H54 (cell line): ENCODE measurements at regions not wholly inside any gene's neighbourhood (a gene's known extent, or its start where the extent isn't known, plus 50 kb on each side); places are given as distances from the start of the nearest gene placed in this dataset.

Source experiments
- DNase-seq: peaks from one replicate; pipeline ENCODE4 v3.0.0; 2011; ENCODE audit warnings: low spot score, mixed read lengths; ENCODE audit not compliant: insufficient read length
- FAIRE-seq: peaks from 3 replicates; lab custom pipeline; 2011; peaks lifted over from hg19 to GRCh38; lab: Jason Lieb, UNC
- POLR2A ChIP-seq: IDR thresholded peaks from 2 replicates; pipeline ENCODE4 v1.6.1; 2011; ENCODE audit warnings: low read depth, mild to moderate bottlenecking, low read length

GRCh38 chr18:75896865-75897264, 469.4 kb upstream of the SMIM21 start:
- DNase-seq, result no peak

GRCh38 chr18:75895135-75895534, 467.6 kb upstream of the SMIM21 start:
- no peak for TF ChIP-seq POLR2A
- DNase-seq (no peak), FAIRE-seq (no peak)

More at GRCh38 chr18:75896865-75897264, 469.4 kb upstream of the SMIM21 start:
- no peak for TF ChIP-seq POLR2A
- FAIRE-seq, result no peak

GRCh38 chr18:75884728-75885127, 457.2 kb upstream of the SMIM21 start:
- TF ChIP-seq POLR2A, result no peak
- FAIRE-seq, result no peak
- no peak for DNase-seq

GRCh38 chr18:75880925-75881504, 453.5 kb upstream of the SMIM21 start:
- DNase-seq, result no peak
- TF ChIP-seq POLR2A, result no peak
- no peak for FAIRE-seq

DNA sequence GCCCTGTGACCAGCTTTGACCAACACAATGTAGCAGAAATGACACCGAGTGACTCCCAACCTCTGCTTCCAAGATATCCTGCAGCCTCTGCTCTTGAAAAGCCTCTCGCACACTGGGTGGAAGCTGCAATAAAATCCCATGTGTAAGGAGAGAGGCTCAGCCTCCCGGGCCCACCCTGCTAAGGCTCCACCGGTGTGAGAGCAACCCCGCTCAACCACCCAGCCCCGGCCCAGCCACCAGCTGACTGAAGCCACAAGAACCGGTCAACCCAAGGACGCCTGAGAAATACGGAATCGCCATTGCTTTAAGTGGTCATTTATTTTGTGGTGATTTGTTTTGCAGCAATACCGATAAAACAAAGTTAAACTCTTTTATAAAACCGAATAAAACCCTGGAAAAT, 452.8 kb upstream of the SMIM21 start:
- DNase-seq (no peak), FAIRE-seq (no peak)
- TF ChIP-seq POLR2A, result no peak

GRCh38 chr18:75879196-75879595, 451.7 kb upstream of the SMIM21 start:
- no peak for TF ChIP-seq POLR2A
- DNase-seq (no peak), FAIRE-seq (no peak)

DNA sequence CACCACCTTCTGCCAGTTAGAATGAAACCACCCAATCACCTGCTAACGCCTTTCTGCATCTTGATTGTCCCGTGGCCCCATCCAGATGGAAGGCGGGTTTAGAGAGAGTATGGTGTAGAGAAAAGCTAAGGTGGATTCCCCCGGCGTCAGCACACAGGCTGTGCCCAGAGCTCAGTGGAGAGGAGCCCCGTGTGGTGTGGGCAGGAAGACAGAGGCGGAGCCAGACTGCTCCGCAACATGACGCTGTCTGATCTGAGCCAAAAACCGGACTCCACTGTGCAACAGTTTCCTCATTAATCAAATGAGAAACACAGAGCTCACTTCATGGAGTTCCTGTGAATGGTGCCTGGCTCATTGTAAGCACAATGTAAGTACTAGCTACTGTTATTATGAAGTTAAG, 448.1 kb upstream of the SMIM21 start:
- TF ChIP-seq POLR2A, result no peak
- DNase-seq, result no peak
- FAIRE-seq, result no peak

- DNase-seq (no peak), FAIRE-seq (no peak)
Measured at GRCh38 chr18:75874401-75875089, 447.0 kb upstream of the SMIM21 start.

GRCh38 chr18:75871596-75871995, 444.1 kb upstream of the SMIM21 start:
- no peak for TF ChIP-seq POLR2A
- FAIRE-seq (no peak), DNase-seq (no peak)

More at GRCh38 chr18:75874401-75875089, 447.0 kb upstream of the SMIM21 start:
- no peak for TF ChIP-seq POLR2A

DNA sequence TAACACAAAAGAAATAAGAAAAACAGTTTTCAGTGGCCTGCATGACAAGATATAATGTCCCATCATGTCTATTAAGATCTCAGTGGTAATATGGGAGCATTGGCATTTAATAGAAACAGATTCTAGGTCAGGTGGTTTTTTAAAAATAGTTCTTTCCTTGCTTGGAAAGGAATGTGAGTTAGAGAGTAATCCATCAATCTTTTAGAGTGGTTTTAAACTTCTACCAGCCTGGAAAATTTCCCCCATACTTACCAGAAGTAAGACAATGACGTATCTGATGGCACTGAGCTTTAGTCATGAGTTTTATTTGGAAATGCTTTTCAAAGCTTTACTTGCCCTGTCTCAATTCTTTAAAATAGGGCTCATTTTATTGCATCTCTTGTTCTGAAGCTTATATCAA, 441.7 kb upstream of the SMIM21 start:
- TF ChIP-seq POLR2A, result no peak
- DNase-seq (no peak), FAIRE-seq (no peak)

- DNase-seq (no peak), FAIRE-seq (no peak)
- TF ChIP-seq POLR2A, result no peak
Measured at GRCh38 chr18:75868031-75868430, 440.5 kb upstream of the SMIM21 start.

DNA sequence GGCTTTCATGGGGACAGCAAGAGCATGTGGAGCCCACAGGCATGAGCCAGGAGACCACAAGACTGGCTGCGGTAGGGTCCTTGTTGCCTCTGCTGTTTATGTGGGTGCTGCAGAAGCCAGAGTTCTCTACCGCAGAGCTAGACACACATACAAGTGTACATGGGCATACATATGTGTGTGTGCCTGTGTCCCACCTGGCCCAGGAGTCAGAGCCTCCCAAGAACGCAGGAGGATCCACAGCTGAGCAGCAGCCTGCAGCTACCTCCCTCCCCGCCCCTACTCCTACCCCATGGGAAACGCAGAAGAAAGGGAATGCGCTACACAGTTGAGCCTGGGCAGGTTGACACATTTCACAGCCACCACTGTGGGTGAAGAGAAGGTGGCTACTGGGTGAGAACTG, 438.1 kb upstream of the SMIM21 start:
- FAIRE-seq (no peak), DNase-seq (no peak)
- TF ChIP-seq POLR2A, result no peak

DNA sequence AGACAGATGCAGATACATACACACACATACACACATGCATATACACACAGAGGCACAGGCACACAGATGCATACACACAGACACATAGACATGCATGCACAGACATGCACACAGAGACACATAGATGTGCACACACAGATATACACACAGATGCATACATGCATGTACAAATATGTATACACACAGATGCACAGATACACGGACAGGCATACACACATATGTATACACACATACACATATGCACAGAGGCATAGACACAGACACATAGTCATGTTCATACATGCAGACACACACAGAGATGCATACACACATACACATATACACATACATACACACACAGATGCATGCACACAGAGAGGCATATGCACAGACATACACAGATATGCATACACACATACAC, 437.3 kb upstream of the SMIM21 start:
- DNase-seq, result no peak
- no peak for TF ChIP-seq POLR2A
- no peak for FAIRE-seq

GRCh38 chr18:75863696-75864095, 436.2 kb upstream of the SMIM21 start:
- FAIRE-seq, result no peak
- TF ChIP-seq POLR2A, result no peak
- no peak for DNase-seq

DNA sequence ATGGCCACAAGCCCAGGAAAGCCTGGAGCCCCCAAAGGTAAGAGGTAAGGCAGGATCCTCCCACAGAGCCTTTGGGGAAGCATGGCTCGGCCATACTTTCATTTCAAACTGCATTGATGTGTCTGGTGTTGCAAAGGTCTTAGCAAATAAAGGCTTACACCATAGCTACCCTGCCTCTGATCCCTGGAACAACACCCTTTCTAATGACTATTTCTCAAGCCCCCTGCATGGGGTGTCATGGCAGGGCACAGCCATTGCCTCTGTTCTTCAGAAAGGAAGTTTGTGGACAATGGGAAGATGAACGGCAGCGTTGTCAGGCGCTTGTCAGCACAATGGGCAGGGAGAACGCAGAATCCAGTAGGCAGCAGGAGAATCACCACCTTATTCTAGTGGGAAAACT, 435.0 kb upstream of the SMIM21 start:
- no peak for TF ChIP-seq POLR2A
- FAIRE-seq (no peak), DNase-seq (no peak)

GRCh38 chr18:75860166-75860565, 432.7 kb upstream of the SMIM21 start:
- DNase-seq (no peak), FAIRE-seq (no peak)
- no peak for TF ChIP-seq POLR2A
